Kasumi-1 (cell line): ENCODE measurements at regions not wholly inside any gene's neighbourhood (a gene's known extent, or its start where the extent isn't known, plus 50 kb on each side); places are given as distances from the start of the nearest gene placed in this dataset.

Experiments
- DNase-seq, 2 experiments: peaks; one replicate each; lab custom pipeline; 2025; lab: John Stamatoyannopoulos, UW

- DNase-seq: no peak
These were observed 176.7 kb downstream of the ST6GAL2 start for GRCh38 chr2:106709229-106709628.

DNA sequence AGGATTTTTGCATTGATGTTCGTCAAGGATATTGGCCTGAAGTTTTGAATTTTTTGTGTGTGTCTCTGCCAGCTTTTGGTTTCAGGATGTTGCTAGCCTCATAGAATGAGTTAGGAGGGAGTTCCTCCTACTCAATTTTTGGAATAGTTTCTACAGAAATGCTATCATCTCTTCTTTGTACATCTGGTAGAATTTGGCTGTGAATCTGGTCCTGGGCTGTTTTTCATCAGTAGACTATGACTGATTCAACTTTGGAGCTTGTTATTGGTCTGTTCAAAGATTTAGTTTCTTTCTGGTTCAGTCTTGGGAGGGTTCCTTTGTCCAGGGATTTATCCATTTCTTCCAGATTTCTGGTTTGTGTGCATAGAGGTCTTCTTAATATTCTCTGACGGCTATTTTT lies 166.7 kb downstream of the ST6GAL2 start:
- DNase-seq: no peak

DNA sequence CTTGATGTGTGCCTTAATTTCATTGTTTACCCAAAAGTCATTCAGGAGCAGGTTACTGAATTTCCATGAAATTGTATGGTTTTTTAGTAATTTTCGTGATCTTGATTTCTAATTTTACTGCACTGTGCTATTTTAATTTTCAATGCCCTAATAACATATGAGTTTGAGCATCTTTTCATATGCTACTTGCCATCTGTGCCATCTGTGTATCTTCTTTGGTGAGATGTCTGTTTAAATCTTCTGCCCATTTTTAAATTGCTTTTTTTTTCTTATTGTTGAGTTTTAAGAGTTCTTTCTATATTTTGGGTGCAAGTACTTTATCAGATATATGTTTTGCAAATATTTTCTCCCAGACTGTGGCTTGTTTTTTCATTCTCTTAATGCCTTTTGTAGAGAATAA lies 165.9 kb downstream of the ST6GAL2 start:
- DNase-seq: no peak

DNA sequence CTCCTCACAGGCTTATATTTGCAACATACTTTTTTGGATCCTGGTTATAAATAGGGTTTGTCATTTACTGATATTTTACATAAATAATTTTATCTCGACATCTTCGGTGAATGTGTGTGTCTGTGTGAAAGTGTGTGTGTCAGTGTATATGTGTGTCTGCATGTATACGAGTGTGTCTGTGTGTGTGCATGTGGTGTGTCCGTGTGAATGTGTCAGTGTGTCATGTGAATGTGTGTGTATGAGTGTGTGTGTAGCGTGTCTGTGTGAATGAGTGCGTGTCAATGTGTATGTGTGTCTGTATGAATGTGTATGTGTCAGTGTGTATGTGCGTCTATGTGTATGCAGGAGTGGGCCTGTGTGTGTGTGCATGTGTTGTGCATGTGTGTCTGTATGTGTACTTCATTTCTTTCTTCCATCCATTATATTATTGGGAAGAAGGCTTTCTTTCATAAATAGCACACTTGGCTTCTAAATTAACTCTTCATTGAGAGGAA lies 161.6 kb downstream of the ST6GAL2 start:
- no peak for DNase-seq

DNA sequence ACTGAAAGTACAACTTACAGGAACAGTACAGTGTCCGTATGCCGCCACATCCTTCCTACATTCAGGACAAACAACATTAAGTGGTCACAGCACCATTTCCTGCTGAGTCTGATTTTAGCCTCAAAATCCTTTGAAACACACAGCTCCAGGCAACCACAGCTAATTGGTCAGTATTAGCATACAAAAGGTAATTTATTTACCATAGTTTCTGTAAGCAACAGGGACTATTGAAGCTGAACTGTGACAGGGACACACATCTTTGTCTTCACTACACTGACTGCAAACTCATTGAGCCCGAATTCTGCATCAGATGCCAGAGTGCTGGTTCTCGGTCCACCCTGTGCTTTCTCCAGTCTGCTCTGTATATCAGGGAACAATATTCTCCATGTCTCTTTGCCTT lies 151.8 kb downstream of the ST6GAL2 start:
- DNase-seq: no peak

DNA sequence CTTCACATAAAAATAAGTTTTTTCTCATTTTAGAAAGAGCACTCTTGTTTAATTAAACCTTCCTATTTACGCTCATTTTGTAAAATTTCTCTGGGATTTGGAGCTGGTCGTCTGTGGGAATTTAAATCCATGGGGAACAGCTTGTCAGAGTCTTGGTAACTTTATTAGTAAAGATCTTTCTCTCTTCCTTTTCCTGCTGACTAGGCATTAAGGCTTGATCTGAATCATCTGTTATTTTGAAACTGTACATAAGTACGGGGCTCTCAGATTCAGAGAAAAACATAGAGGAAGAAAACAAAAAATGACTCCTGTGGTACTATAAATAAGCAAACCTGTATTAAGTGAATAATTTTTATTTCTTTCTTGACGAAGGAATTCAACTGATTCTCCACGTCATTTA lies 150.2 kb downstream of the ST6GAL2 start:
- DNase-seq: no peak

DNA sequence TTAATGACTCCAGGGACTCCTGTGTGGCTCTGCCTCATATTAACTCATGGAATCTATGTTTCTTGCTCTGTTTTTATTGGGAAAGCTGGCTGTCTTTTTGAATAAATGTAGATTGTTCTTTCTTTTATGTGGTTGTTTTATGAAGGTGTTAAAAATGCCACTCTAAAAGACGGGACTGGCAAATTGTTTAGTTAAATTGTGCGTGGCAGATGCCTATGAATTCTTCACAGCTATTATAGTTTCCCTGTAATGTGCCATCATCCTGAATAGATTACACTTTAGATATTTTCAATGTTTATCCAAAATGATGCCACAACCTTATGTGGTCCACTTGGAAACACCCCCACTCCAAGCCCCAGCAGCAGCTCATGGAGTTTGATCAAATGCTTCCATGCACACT lies 149.7 kb downstream of the ST6GAL2 start:
- no peak for DNase-seq

GRCh38 chr2:106745468-106745867 lies 140.5 kb downstream of the ST6GAL2 start:
- no peak for DNase-seq

DNA sequence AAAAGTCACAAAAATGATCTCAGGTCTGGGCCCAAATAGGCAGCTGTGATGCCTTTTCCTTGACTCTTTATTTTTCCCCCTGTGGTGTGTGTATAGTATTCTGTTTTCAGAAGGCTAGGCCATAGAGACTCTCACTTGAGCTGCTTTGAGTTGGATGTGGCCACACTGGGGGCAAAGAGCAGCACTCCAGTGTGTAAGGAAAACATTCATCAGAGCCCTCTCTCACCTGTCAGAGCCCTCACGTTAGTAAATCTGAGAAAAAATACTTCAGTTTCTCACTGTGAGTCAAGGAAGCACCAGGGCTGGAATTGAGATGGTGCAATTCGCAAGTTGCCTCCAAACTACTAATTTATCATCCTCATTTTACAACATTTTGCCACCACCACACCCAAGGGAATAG lies 136.1 kb downstream of the ST6GAL2 start:
- no peak for DNase-seq
